ENCODE measurements at regions not wholly inside any gene's neighbourhood (a gene's known extent, or its start where the extent isn't known, plus 50 kb on each side); places are given as distances from the start of the nearest gene placed in this dataset.
"Not testable (repeated sequence)": the region's sequence is repeated elsewhere in the genome, so short reads cannot be mapped to it uniquely, and the experiment has no call there.

DNA sequence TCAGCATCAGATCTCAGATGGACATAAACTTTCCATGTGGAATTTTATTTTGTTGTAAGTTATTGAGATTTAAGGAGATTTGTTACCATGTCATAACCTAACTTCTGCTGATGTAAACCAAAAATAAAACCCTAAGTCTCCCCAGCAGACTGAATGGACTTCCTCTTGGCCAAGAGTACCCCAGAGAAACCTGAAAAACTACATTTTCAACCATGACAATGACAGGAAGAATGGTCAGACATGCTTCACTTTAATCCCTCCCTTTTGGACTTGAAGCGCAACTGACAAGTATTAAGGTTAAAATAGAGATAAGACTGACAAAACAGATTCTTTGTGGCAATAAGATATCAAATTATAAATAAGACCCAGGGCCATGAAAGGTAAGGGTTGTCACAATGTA is 579.7 kb upstream of the RAG2 start:
- no peak for DNase-seq (ENCODE audit: low read depth in 2 of 2)

- no peak for DNase-seq (ENCODE audit: low read depth in 2 of 2)
These were observed 573.4 kb upstream of the RAG2 start for GRCh38 chr11:37171451-37171850.

DNA sequence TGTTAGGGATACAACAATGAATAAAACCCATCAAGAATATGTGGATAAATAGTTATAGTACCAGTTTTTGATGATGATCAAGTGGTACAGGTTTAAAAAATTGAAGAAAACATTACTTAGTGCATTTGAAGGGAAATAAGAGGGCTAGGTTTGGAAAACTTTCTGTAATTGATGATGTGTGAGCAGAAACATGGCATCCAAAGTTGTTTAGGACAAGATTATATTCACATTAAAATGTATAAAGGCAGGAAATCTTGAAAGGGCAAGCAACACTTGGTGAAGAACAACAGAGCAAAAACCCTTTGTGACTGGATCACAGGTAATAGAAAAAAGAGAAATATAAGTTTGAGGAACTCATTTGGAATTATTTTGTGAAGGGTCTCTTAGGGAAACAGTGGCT is 572.3 kb upstream of the RAG2 start:
- no peak for DNase-seq (ENCODE audit: low read depth in 2 of 2)

DNA sequence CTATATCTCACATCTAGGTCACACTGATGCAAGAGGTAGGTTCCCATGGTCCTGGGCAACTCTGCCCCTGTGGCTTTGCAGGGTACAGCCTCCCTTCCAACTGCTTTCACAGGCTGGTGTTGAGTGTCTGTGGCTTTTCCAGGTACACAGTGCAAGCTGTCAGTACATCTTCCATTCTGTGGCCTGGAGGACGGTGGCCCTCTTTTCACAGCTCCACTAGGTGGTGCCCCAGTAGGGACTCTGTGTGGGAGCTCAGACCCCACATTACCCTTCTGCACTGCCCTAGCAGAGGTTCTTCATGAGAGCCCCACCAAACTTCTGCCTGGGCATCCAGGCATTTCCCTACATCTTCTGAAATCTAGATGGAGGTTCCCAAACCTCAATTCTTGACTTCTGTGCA is 547.4 kb upstream of the RAG2 start:
- DNase-seq (ENCODE audit: low read depth in 2 of 2): not testable (repeated sequence)

GRCh38 chr11:37142591-37142990 is 544.6 kb upstream of the RAG2 start:
- no peak for DNase-seq (ENCODE audit: low read depth in 2 of 2)

DNA sequence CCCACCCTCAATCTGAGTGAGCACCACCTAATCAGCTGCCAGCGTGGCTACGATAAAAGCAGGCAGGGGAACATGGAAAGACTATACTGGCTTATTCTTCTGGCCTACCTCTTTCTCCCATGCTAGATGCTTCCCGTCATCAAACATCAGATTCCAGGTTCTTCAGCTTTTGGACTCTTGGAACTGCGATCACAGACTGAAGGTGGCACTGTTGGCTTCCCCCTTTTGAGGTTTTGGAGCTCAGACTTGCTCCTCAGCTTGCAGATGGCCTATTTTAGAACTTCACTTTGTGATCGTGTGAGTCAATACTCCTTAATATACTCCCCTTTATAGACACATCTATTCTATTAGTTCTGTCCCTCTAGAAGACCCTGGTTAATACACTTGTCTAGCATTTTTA is 543.7 kb upstream of the RAG2 start:
- no peak for DNase-seq (ENCODE audit: low read depth in 2 of 2)

GRCh38 chr11:37135606-37136005 is 537.6 kb upstream of the RAG2 start:
- not testable (repeated sequence) for DNase-seq (ENCODE audit: low read depth in 2 of 2)

GRCh38 chr11:37134637-37135036 is 536.6 kb upstream of the RAG2 start:
- DNase-seq (ENCODE audit: low read depth in 2 of 2): no peak

DNA sequence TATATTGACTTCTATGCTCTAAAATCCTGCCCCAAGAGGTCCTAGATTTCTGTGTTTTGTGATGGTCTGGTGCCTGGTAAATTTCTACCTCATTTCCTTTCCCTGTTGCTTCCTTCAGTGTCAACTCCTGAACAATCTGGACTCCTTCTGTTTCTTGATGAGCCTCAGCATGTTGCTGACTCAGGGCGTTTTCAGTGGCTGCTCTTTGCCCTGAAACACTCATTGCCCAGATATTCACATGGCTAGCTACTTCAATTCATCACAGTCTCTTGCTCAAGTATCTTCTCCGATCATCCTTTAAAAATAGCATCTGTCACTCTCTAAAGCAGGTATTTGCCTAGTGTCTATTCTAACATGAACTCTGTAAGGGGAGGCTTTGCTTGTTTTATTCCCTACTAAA is 526.3 kb upstream of the RAG2 start:
- DNase-seq (ENCODE audit: low read depth in 2 of 2): no peak

- DNase-seq (ENCODE audit: low read depth in 2 of 2): no peak
These were observed 517.9 kb upstream of the RAG2 start for GRCh38 chr11:37115963-37116362.

GRCh38 chr11:37110385-37110784 is 512.3 kb upstream of the RAG2 start:
- DNase-seq (ENCODE audit: low read depth in 2 of 2): no peak

DNA sequence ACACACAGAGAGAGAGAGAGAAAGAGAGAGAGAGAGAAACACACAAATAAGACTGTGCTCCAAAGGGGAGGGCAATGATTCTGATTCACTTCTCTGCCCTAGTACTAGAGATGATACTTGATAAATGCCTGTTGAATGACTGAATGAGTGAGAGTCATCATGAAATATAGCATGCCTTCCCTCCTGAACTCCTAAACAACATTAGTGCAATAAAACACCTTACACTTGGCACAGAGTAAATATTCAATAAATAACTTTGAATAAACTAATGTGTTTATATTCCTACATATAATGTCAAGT is 511.2 kb upstream of the RAG2 start:
- no peak for DNase-seq (ENCODE audit: low read depth in 2 of 2)

DNA sequence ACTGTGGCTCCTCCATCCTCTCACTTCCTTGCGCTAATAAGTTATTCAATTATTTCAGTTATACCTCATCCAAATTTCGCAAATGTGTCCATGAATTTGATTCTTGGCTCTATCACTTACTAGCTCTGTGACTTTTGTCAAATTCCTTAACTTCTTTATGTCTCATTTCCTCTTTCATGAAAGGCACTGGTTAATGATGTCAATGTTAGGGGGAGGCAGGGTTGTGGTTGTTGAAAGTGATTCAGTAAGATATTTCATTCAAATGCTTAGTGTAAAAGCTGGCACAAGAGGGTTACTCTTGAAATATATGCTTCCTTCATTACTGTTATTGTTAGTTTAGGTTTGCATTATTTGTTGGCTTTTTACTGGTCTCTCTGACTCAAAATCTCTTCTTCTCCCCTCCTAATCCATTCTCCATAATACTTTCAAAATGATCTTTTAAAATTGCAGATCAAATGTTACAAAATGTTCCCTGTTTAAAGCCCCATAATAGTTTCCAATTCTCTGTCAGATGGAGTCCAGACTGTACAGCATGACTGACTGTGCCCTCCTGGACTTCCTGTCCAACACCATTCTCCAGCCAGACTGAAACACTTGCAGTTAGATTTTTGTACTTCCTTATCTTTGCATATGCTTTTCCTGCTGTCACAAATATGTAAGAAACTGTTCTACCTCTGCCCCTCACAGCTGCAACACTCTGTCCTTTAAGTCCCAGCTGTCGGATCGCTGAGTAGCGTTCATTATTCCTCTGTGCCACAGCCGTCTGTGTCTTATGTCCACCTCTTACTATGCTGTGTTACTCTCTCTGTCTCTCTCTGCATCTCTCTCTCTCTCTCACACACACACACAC is 510.6 kb upstream of the RAG2 start:
- DNase-seq (ENCODE audit: low read depth in 2 of 2): no peak

DNA sequence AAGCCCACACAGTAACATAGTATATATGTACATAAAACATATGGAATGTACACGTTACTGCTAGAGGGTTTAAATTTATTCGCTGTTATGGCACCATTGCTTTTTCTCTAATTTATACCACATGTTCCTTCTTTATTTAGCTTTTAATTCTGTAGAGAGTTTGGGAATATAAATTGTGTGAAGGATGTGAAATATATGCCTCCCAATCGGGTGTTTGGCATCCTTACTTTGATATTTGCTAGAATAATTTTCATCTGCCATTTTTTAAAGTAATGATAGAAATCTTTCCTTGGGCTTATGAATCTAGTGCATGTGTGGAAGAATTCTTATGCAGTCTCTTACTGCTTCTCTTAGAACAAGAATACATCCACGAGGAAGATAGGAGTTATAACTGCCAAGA is 509.8 kb upstream of the RAG2 start:
- DNase-seq (ENCODE audit: low read depth in 2 of 2): no peak

GRCh38 chr11:37107415-37107814 is 509.4 kb upstream of the RAG2 start:
- no peak for DNase-seq (ENCODE audit: low read depth in 2 of 2)

DNA sequence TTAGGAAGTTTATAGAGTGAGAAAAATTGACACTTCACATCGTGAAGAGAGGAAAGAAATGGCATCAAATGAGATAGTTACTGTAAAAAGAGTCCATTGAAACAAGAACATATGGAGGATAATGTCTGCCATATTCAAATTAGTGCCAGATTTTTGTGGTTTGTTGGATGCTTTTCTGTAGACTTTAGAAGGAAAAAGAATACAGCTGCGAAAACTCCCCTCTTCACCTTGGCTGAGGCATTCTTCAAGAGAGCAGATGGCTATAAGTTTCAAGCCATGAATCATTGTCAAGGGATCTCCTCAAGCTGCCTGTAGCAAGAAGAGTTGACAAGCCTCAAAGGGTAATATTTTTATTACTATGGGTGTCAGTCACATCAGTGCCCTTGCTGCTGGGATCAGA is 507.4 kb upstream of the RAG2 start:
- DNase-seq (ENCODE audit: low read depth in 2 of 2): no peak

DNA sequence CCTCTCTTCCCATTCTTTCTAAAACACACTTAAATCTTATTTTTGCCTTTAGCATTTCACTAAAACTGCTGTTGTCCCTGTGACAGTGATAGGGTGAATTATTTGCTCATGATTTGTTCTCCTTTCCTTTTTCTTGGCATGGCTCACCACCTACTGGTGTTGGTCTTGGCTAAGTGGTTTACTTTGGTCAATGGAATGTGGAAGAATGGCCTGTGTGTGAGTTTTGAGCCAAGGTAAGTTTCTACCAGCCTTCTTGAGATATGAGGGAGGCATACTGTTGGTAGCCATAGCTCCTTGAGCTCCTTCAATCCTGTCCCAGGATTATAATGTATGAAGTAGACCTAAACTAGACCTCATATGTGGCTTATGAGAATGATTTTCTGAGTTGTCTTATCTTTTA is 506.3 kb upstream of the RAG2 start:
- DNase-seq (ENCODE audit: low read depth in 2 of 2): no peak

DNA sequence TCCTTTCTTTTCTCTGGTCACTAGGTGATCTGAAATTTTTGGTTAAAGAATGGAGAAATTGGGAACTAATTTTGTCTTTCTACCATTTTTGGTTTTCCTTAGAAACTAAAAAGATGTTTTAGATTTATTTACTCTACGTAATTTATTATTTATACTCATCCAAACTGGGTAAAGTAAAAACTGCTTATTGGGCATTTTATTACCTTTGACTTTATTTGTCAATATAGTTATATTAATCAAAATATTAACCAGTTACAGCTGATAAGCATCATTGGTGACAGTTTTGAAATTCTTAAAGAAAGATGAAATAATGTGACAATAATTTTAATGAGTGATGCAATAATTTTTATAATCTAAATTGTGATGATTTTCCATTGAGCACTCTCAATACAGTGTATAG is 502.0 kb upstream of the RAG2 start:
- DNase-seq (ENCODE audit: low read depth in 2 of 2): no peak

GRCh38 chr11:37092487-37092886 is 494.5 kb upstream of the RAG2 start:
- DNase-seq (ENCODE audit: low read depth in 2 of 2): no peak

- no peak for DNase-seq (ENCODE audit: low read depth in 2 of 2)
These were observed 491.4 kb upstream of the RAG2 start for GRCh38 chr11:37089439-37089838.

- DNase-seq (ENCODE audit: low read depth in 2 of 2): no peak
These were observed 490.5 kb upstream of the RAG2 start for GRCh38 chr11:37088573-37088910.

GRCh38 chr11:37087650-37088572 is 489.9 kb upstream of the RAG2 start:
- no peak for DNase-seq (ENCODE audit: low read depth in 2 of 2)

DNA sequence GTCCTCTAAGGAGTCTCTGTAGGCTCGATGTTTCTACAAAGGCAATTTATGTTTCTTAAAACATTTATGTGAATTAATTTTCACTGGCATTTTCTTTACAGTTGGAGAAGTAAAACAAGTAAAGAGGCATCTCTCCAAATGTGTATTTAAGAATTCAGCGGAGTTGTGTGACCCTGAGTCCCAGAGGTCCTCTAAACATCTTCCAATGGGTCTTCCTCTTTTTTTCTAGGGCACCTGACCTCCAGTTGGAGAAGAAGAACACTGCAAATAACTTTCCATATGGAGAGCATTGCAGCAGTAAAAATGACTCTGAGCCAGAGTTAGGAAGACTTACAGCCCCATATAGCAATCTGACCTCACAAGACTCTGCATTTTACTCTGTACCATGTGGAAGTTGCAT is 480.5 kb upstream of the RAG2 start:
- no peak for DNase-seq (ENCODE audit: low read depth in 2 of 2)

Measured in activated CD8-positive, alpha-beta memory T cell treated with anti-CD3 and anti-CD28 coated beads for 4 hours (primary cell).